ENCODE measurements at regions not wholly inside any gene's neighbourhood (a gene's known extent, or its start where the extent isn't known, plus 50 kb on each side); places are given as distances from the start of the nearest gene placed in this dataset.

DNA sequence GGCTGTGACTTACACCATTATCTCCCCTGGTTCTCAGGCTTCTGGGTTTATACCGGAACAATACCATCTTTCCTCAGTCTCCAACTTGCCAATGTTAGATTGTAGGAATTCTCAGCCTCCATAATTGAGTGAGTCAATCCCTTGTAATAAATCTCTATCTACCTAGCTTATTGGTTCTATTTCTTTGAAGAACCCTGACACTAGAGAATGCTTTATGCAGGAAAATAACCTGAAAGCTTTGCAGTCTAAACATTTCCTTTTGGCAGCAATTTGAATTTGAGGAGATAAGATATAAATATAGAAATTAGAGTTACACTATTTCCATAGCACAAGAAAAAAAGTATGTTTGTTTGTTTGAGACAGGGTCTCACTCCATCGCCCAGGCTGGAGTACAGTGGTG lies 278.1 kb upstream of the CDH18 start:
- Histone ChIP-seq H3K79me2 (ENCODE audit: low read length) (no peaks in the 10 kb centered on the region), H3K9ac (ENCODE audit: low read length) (no peak overlapping the region), H3K27ac (ENCODE audit: low read length) (no peak overlapping the region), H3F3A (ENCODE audit: low read length, unreplicated experiment) (no peaks in the 10 kb centered on the region), H3K4me3 (ENCODE audit: low read length) (no peak overlapping the region), H2AFZ (ENCODE audit: low read length) (no peak overlapping the region), H3K4me1 (ENCODE audit: insufficient read depth, low read length) (no peaks in the 10 kb centered on the region), H3K9me2 (replicated peaks; ENCODE audit: low read length) (no peaks in the 10 kb centered on the region), H3K4me2 (ENCODE audit: low read length) (no peak overlapping the region), H3K9me3 (ENCODE audit: low read length) (no peaks in the 10 kb centered on the region), H3K27me3 (ENCODE audit: low read length) (no peaks in the 10 kb centered on the region), H4K20me1 (ENCODE audit: low read length) (no peaks in the 10 kb centered on the region), H3K36me3 (ENCODE audit: low read depth, low read length) (no peaks in the 10 kb centered on the region)
- ChIA-PET CTCF (no interaction called here), POLR2A (ENCODE audit: unreplicated experiment) (no interaction called here)
- ATAC-seq (no peak), DNase-seq (peak; percentile 39)
- no TSS peak for BruUV-seq (replicated peaks)
- TF ChIP-seq EZH2 (IDR thresholded peaks at IDR 0.05; ENCODE audit: low read length, unreplicated experiment) (no peak), EZH2phosphoT487 (IDR thresholded peaks at IDR 0.05; ENCODE audit: borderline replicate concordance, low read length) (no peak)
- TF ChIP-seq, protein P1, sequence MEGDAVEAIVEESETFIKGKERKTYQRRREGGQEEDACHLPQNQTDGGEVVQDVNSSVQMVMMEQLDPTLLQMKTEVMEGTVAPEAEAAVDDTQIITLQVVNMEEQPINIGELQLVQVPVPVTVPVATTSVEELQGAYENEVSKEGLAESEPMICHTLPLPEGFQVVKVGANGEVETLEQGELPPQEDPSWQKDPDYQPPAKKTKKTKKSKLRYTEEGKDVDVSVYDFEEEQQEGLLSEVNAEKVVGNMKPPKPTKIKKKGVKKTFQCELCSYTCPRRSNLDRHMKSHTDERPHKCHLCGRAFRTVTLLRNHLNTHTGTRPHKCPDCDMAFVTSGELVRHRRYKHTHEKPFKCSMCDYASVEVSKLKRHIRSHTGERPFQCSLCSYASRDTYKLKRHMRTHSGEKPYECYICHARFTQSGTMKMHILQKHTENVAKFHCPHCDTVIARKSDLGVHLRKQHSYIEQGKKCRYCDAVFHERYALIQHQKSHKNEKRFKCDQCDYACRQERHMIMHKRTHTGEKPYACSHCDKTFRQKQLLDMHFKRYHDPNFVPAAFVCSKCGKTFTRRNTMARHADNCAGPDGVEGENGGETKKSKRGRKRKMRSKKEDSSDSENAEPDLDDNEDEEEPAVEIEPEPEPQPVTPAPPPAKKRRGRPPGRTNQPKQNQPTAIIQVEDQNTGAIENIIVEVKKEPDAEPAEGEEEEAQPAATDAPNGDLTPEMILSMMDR (conservative IDR thresholded peaks at IDR 0.05; ENCODE audit: low read depth, low read length): no peak
- intact Hi-C loops (cut with micrococcal nuclease): no loop called here

DNA sequence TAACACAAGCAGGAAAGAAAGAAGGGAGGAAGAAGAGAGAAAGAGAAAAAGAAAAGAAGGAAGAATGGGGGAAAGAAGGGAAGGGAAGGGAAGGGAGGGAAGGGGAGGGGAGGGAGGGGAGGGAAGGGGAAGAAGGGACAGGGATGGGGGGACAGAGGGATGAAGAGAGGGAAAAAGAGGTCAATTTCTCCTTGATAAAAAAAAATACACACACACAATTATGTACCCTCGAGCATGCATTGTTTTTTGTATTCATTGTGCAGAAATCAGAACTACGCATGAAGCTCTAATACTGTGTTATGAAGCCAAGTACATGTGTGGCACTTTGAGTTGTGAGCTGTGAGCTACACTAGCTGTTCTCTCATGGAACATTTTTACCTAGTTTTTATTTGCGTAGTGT lies 274.9 kb upstream of the CDH18 start:
- no peak for TF ChIP-seq EZH2 (IDR thresholded peaks at IDR 0.05; ENCODE audit: low read length, unreplicated experiment)
- no peak for TF ChIP-seq EZH2phosphoT487 (IDR thresholded peaks at IDR 0.05; ENCODE audit: borderline replicate concordance, low read length)
- TF ChIP-seq, protein P1 (conservative IDR thresholded peaks at IDR 0.05; ENCODE audit: low read depth, low read length): no peak
- POLR2A ChIA-PET (ENCODE audit: unreplicated experiment): no interaction called here

DNA sequence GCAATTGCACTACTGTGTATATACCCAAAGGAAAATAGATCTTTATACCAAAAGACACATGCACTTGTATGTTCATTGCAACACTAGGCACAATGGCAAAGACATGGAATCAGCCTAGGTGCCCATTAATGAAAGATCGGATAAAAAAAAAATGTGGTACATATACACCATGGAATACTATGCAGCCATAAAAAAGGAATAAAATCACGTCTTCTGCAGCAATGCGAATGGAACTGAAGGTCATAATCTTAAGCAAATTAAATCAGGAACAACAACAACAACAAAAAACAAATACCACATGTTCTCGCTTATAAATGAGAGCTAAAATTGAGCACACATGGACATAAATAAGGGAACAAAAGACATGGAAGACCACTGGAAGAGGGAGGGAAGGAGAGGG lies 266.7 kb upstream of the CDH18 start:
- ChIA-PET POLR2A (ENCODE audit: unreplicated experiment) (no interaction called here), CTCF (no interaction called here)
- DNase-seq: no peak
- Histone ChIP-seq H3K9me2 (replicated peaks; ENCODE audit: low read length) (no peaks in the 10 kb centered on the region), H3F3A (ENCODE audit: low read length, unreplicated experiment) (no peaks in the 10 kb centered on the region), H3K4me2 (ENCODE audit: low read length) (no peak overlapping the region), H3K27ac (ENCODE audit: low read length) (no peak overlapping the region), H3K36me3 (ENCODE audit: low read depth, low read length) (no peaks in the 10 kb centered on the region), H3K9me3 (ENCODE audit: low read length) (no peaks in the 10 kb centered on the region), H3K27me3 (ENCODE audit: low read length) (no peaks in the 10 kb centered on the region), H2AFZ (ENCODE audit: low read length) (no peak overlapping the region), H4K20me1 (ENCODE audit: low read length) (no peaks in the 10 kb centered on the region), H3K4me3 (ENCODE audit: low read length) (no peak overlapping the region), H3K79me2 (ENCODE audit: low read length) (no peaks in the 10 kb centered on the region), H3K9ac (ENCODE audit: low read length) (no peak overlapping the region), H3K4me1 (ENCODE audit: insufficient read depth, low read length) (no peaks in the 10 kb centered on the region)
- no peak for ATAC-seq
- no peak for TF ChIP-seq EZH2phosphoT487 (IDR thresholded peaks at IDR 0.05; ENCODE audit: borderline replicate concordance, low read length)
- TF ChIP-seq, protein P1 (conservative IDR thresholded peaks at IDR 0.05; ENCODE audit: low read depth, low read length): no peak
- TF ChIP-seq EZH2 (IDR thresholded peaks at IDR 0.05; ENCODE audit: low read length, unreplicated experiment): no peak
- intact Hi-C loops (cut with micrococcal nuclease): no loop called here
- BruUV-seq (replicated peaks): no TSS peak

More for the DNA sequence above, 274.9 kb upstream of the CDH18 start:
- intact Hi-C loops (cut with micrococcal nuclease): no loop called here
- H3K27ac ChIP-seq (ENCODE audit: low read length): no peak overlapping the region
- no peaks in the 10 kb centered on the region for H3K36me3 ChIP-seq (ENCODE audit: low read depth, low read length)
- 0 out of 2 replicates have a peak, but pooled peaks cover 3% of the 10 kb centered on the region for H3K9me2 ChIP-seq (replicated peaks; ENCODE audit: low read length)
- H3K79me2 ChIP-seq (ENCODE audit: low read length): no peaks in the 10 kb centered on the region
- no peak overlapping the region for H2AFZ ChIP-seq (ENCODE audit: low read length)
- no peaks in the 10 kb centered on the region for H3K27me3 ChIP-seq (ENCODE audit: low read length)
- H3K4me2 ChIP-seq (ENCODE audit: low read length): no peak overlapping the region
- H3K4me3 ChIP-seq (ENCODE audit: low read length): no peak overlapping the region
- CTCF ChIA-PET: no interaction called here
- BruUV-seq (replicated peaks): no TSS peak
- H4K20me1 ChIP-seq (ENCODE audit: low read length): no peaks in the 10 kb centered on the region
- DNase-seq (no peak), ATAC-seq (no peak)
- no peaks in the 10 kb centered on the region for H3K9me3 ChIP-seq (ENCODE audit: low read length)
- no peak overlapping the region for H3K9ac ChIP-seq (ENCODE audit: low read length)
- no peaks in the 10 kb centered on the region for H3F3A ChIP-seq (ENCODE audit: low read length, unreplicated experiment)
- no peaks in the 10 kb centered on the region for H3K4me1 ChIP-seq (ENCODE audit: insufficient read depth, low read length)
